ENCODE measurements at regions not wholly inside any gene's neighbourhood (a gene's known extent, or its start where the extent isn't known, plus 50 kb on each side); places are given as distances from the start of the nearest gene placed in this dataset.

DNA sequence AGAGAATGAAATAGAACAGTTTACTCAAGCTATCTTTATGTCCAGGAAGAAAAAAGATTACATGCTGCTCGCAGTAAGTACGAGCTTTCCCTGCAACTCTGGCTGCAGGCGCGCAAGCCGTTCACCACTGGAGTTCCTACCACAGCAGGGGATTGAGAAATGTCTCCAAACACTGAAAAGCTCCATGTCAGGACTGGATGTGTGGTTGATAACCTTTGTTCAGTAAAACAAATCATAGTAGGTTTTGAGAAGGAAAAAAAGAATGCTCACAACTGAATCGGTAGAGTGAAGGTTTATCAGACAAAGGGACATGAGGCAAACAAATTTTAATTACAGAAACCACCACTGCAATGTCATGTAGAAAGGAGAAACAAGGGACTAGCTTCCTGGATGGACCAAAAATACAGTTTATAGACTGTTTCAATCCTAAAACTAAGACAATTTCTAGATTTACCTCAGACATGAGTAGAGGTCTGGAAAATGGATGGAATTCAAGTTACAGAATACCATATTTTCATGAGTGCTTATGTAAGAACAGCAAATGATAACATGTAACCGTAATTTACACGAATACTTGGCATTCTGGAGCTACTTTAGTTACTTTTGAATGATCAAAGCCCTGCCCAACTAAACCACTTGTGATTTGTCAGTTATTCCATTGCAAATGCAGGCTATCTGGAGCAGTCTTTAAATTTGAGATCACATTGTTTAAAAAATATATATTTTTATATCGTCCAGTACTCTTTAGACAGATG, 471.1 kb downstream of the SHQ1 start:
- Mint-ChIP-seq H3K36me3 (ENCODE audit: low read depth) (peaks cover 32% of the 10 kb centered on the region), H3K4me1 (peaks cover 46% of the 10 kb centered on the region), H3K27ac (peak overlapping the region; percentile 57), H3K4me3 (no peak overlapping the region), H3K27me3 (ENCODE audit: low read depth, poor library complexity) (peaks cover 4% of the 10 kb centered on the region), H3K9me3 (no peaks in the 10 kb centered on the region)
- TF ChIP-seq, protein P1, sequence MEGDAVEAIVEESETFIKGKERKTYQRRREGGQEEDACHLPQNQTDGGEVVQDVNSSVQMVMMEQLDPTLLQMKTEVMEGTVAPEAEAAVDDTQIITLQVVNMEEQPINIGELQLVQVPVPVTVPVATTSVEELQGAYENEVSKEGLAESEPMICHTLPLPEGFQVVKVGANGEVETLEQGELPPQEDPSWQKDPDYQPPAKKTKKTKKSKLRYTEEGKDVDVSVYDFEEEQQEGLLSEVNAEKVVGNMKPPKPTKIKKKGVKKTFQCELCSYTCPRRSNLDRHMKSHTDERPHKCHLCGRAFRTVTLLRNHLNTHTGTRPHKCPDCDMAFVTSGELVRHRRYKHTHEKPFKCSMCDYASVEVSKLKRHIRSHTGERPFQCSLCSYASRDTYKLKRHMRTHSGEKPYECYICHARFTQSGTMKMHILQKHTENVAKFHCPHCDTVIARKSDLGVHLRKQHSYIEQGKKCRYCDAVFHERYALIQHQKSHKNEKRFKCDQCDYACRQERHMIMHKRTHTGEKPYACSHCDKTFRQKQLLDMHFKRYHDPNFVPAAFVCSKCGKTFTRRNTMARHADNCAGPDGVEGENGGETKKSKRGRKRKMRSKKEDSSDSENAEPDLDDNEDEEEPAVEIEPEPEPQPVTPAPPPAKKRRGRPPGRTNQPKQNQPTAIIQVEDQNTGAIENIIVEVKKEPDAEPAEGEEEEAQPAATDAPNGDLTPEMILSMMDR (IDR thresholded peaks at IDR 0.05), result no peak
- no peak for DNase-seq

DNA sequence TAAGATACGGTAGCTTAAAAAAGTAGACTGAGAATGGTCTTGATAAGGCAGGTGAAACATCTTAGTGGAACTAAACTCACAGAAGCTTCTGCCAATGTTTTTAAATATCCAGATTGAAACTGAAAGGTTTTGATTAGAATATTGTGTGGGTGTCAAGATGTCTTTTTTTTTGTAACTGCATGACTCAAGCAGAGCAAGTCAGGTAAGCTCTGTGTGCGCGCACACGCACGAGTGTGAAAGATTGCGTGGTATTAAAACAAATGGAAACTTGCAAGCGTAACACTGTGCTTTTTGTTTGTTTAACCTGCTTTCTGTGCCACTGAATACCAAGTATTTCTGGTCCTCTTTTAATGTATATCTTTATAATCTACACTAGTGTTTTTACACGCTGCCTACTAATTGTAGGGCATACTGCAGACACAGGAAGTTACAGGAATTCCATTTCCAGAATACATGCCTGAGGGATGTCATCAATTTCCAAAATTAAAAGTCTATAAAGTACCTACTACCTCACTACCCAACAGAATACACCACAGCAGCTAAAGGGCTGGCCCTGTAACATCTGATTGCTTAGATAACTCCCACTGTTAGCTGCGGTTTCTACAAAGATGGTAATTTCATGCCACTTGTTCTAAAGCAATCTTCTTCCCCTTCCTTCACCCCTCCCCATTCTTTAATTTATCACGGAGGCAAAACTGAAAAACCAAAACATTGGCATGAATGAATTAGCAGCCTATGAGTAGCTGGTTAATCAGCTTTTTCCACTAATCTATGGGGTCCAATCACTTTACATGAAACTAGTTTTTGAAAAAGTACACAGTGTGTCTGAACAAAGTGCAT, 472.8 kb downstream of the SHQ1 start:
- H3K9me3 Mint-ChIP-seq, result no peaks in the 10 kb centered on the region
- peaks cover 32% of the 10 kb centered on the region for H3K36me3 Mint-ChIP-seq (ENCODE audit: low read depth)
- peaks cover 40% of the 10 kb centered on the region for H3K4me1 Mint-ChIP-seq
- H3K27me3 Mint-ChIP-seq (ENCODE audit: low read depth, poor library complexity), result peaks cover 4% of the 10 kb centered on the region
- H3K4me3 Mint-ChIP-seq, result no peak overlapping the region
- TF ChIP-seq, protein P1 (IDR thresholded peaks at IDR 0.05), result no peak
- DNase-seq, result no peak
- no peak overlapping the region for H3K27ac Mint-ChIP-seq

DNA sequence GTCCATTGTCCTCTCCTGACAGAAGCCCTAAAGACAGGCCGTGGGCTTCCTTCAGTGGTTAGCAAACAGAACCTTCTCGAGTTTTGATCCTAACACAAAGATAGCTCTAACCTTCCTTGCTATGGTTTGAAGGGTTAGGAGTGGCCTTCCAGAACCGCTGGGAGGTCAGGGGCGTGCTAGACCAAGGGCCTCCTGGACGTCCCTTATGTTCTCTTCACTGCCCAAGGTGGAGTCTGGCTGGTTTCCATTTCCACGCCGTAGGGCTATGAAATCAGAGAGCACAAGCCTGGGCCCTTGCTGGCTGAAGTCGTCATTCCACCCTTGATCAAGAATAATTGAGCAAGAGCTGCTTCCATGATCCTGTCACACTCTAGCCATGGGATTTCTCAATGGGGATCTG, 475.1 kb downstream of the SHQ1 start:
- Mint-ChIP-seq H3K4me1 (peaks cover 22% of the 10 kb centered on the region), H3K27me3 (ENCODE audit: low read depth, poor library complexity) (peaks cover 4% of the 10 kb centered on the region), H3K9me3 (no peaks in the 10 kb centered on the region), H3K4me3 (no peak overlapping the region), H3K36me3 (ENCODE audit: low read depth) (peaks cover 18% of the 10 kb centered on the region), H3K27ac (no peak overlapping the region)
- TF ChIP-seq, protein P1 (IDR thresholded peaks at IDR 0.05), result no peak
- DNase-seq, result no peak

DNA sequence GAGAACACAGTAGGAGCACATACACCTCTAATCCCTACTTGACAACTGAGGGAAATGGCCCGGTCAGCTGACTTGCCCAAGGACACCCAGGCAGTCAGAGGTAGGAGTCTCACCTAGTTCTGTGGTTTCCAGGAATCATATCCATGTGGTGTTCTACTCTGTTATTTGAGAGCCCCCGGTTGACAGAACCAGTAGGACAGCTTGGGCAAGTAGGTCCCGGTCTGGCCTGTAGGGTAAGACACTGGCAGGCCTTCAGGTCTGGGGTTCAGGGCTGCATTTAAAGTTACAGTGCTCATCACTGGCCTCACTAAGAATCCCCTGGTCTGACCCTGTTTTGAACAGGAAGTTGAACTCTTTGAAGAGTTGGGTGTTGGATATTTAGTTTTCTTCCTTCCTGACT, 476.1 kb downstream of the SHQ1 start:
- peaks cover 19% of the 10 kb centered on the region for H3K4me1 Mint-ChIP-seq
- peak overlapping the region; percentile 44 for H3K27ac Mint-ChIP-seq
- H3K9me3 Mint-ChIP-seq, result no peaks in the 10 kb centered on the region
- H3K36me3 Mint-ChIP-seq (ENCODE audit: low read depth), result peaks cover 14% of the 10 kb centered on the region
- no peak overlapping the region for H3K4me3 Mint-ChIP-seq
- DNase-seq, result no peak
- H3K27me3 Mint-ChIP-seq (ENCODE audit: low read depth, poor library complexity), result peaks cover 4% of the 10 kb centered on the region
- TF ChIP-seq, protein P1 (IDR thresholded peaks at IDR 0.05), result no peak

DNA sequence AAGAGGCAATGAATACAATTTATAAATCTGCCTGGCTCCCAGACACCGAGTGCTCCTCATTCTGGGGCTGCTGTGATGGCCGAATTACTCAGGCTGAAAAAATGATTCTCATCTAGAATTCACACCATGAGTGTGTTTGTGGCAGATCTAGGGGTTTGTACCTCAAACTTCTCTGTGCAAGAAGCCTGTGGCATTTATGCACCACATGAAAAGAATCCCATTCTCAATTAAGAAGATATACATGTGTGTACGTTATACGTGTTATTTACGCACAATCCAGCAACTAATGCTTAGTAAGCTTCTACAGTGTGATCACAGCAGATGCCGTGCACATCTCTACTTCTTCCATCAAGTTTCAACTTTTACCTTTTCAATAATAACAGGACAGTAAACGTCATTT, 476.8 kb downstream of the SHQ1 start:
- Mint-ChIP-seq H3K9me3 (no peaks in the 10 kb centered on the region), H3K27ac (no peak overlapping the region), H3K4me3 (no peak overlapping the region), H3K27me3 (ENCODE audit: low read depth, poor library complexity) (peaks cover 4% of the 10 kb centered on the region), H3K36me3 (ENCODE audit: low read depth) (peaks cover 14% of the 10 kb centered on the region), H3K4me1 (peaks cover 15% of the 10 kb centered on the region)
- TF ChIP-seq, protein P1 (IDR thresholded peaks at IDR 0.05), result no peak
- no peak for DNase-seq
